Gastrocnemius medialis (tissue), 4 donors: ENCODE measurements at regions not wholly inside any gene's neighbourhood (a gene's known extent, or its start where the extent isn't known, plus 50 kb on each side); places are given as distances from the start of the nearest gene placed in this dataset.
"Not testable (repeated sequence)": the region's sequence is repeated elsewhere in the genome, so short reads cannot be mapped to it uniquely, and the experiment has no call there.

Experiments used
- ATAC-seq, 2 donors: fragments of 150-250 bp; one replicate each; pipeline ENCODE4 v1.9.1; 2016
- DNase-seq, 2 donors: peaks; one replicate each; pipeline ENCODE4 v3.0.0-alpha.2; 2019
- H3K27ac ChIP-seq, 4 donors: fragments of 200-600 bp; sonication (generic); 1 replicate in 1 of 4; 2 replicates in 3 of 4; pipeline ENCODE4 v1.5.1; 2016 to 2018; ENCODE audit warnings: mild to moderate bottlenecking in 2 of 4, moderate library complexity in 1 of 4
- H3K27me3 ChIP-seq, 3 donors: fragments of 200-600 bp; sonication (generic) in 2 of 3; 1 replicate in 1 of 3; 2 replicates in 2 of 3; pipeline versions ENCODE4 v1.5.1 to v1.6.0; 2016 to 2019; ENCODE audit warnings: mild to moderate bottlenecking in 1 of 3, moderate library complexity in 1 of 3
- H3K36me3 ChIP-seq, 2 donors: fragments of 200-600 bp; sonication (generic) in 1 of 2; one replicate each; pipeline ENCODE4 v1.5.1; 2017 to 2018
- H3K4me1 ChIP-seq, 2 donors: fragments of 200-600 bp; sonication (generic) in 1 of 2; one replicate each; pipeline ENCODE4 v1.5.1; 2016 to 2017; ENCODE audit warnings: mild to moderate bottlenecking in 2 of 2
- H3K4me3 ChIP-seq, 4 donors: fragments of 200-600 bp; sonication (generic) in 3 of 4; 1 replicate in 1 of 4; 2 replicates in 3 of 4; pipeline ENCODE4 v1.5.1; 2016 to 2019; ENCODE audit warnings: mild to moderate bottlenecking in 2 of 4
- H3K9me3 ChIP-seq, 3 donors: fragments of 200-600 bp; sonication (generic) in 2 of 3; 1 replicate in 1 of 3; 2 replicates in 2 of 3; pipeline ENCODE4 v1.5.1; 2016 to 2019
- POLR2A ChIP-seq, 2 donors: fragments of 450-650 bp; IDR thresholded peaks; one replicate each; pipeline ENCODE4 v1.6.1; 2017; ENCODE audit warnings: antibody characterized with exemption in 2 of 2, mild to moderate bottlenecking in 2 of 2, moderate library complexity in 2 of 2
- in situ Hi-C, 4 donors: fragments of 200-750 bp; cut with MboI; loops; one replicate each; pipeline versions ENCODE4 v1.15.0 to v1.8.0; 2017; ENCODE audit warnings: low sequenced_read_pairs in 4 of 4
- intact Hi-C: fragments of 100-400 bp; cut with DNase I; formaldehyde crosslinking; loops from one replicate; pipeline ENCODE4 v1.15.1; 2023; ENCODE audit warnings: low total_unique reads
- TF ChIP-seq, protein P1 (sequence below), 5 experiments: fragments of 450-650 bp in 3 of 5; fragments of 200-600 bp in 2 of 5; sonication (generic) in 2 of 5; IDR thresholded peaks in 4 of 5; conservative IDR thresholded peaks in 1 of 5; 1 replicate in 4 of 5; 2 replicates in 1 of 5; pipeline ENCODE4 v1.5.1; 2016 to 2019; ENCODE audit warnings: antibody characterized with exemption in 5 of 5, mild to moderate bottlenecking in 3 of 5, moderate library complexity in 3 of 5

DNA sequence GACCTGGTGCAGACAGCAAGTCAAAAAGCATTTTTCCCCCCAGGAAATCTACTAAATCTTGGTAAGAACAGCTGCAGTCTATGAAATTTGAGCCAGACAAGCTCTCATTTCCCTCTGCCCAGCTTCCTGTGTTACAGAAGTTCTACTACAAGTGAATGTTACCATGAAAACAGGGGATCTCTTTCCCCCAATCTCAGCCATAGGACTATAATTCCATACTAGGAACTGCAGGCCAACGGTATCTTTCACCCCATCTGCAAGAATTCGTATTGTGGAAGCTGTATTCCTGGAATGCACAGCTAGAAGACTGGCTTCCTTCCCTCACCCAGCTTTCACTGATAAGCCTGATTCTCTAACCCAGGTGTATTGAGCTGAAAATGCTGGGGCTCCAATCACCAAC lies 1655.4 kb downstream of the BRINP3 start:
- no peak overlapping the region for H3K27ac ChIP-seq
- no peak overlapping the region for H3K4me3 ChIP-seq
- ATAC-seq (no peak), DNase-seq (no peak)
- no peak for TF ChIP-seq POLR2A (IDR thresholded peaks at IDR 0.05)
- TF ChIP-seq, protein P1, sequence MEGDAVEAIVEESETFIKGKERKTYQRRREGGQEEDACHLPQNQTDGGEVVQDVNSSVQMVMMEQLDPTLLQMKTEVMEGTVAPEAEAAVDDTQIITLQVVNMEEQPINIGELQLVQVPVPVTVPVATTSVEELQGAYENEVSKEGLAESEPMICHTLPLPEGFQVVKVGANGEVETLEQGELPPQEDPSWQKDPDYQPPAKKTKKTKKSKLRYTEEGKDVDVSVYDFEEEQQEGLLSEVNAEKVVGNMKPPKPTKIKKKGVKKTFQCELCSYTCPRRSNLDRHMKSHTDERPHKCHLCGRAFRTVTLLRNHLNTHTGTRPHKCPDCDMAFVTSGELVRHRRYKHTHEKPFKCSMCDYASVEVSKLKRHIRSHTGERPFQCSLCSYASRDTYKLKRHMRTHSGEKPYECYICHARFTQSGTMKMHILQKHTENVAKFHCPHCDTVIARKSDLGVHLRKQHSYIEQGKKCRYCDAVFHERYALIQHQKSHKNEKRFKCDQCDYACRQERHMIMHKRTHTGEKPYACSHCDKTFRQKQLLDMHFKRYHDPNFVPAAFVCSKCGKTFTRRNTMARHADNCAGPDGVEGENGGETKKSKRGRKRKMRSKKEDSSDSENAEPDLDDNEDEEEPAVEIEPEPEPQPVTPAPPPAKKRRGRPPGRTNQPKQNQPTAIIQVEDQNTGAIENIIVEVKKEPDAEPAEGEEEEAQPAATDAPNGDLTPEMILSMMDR (IDR thresholded peaks at IDR 0.05 in 4 of 5, conservative IDR thresholded peaks at IDR 0.05 in 1 of 5) = no peak
- intact Hi-C loops = no loop called here
- H3K4me1 ChIP-seq = no peaks in the 10 kb centered on the region
- in situ Hi-C loops = no loop called here
- H3K36me3 ChIP-seq = no peaks in the 10 kb centered on the region
- no peaks in the 10 kb centered on the region for H3K27me3 ChIP-seq
- no peaks in the 10 kb centered on the region for H3K9me3 ChIP-seq

DNA sequence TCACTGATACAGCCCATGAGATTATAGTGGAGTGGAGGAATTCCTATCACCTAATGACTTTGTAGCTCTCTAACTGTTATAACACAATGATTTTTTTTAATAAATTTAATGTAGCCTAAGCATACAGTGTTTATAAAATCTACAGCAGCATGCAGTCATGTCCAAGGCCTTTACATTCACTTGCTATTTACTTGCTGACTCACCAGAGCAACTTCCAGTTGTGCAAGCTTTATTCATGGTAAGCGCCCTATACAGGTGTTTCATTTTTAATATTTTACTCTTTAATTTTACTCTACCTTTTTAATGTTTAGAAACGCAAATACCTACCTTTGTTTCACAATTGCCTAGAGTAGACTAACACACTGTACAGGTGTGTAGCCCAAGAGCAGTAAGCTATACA lies 1652.2 kb downstream of the BRINP3 start:
- Histone ChIP-seq H3K27me3 (no peaks in the 10 kb centered on the region), H3K36me3 (no peaks in the 10 kb centered on the region), H3K4me1 (no peaks in the 10 kb centered on the region), H3K4me3 (no peak overlapping the region), H3K27ac (no peak overlapping the region), H3K9me3 (no peaks in the 10 kb centered on the region)
- intact Hi-C loops = no loop called here
- ATAC-seq (no peak), DNase-seq (no peak)
- TF ChIP-seq, protein P1 (IDR thresholded peaks at IDR 0.05 in 4 of 5, conservative IDR thresholded peaks at IDR 0.05 in 1 of 5) = no peak
- TF ChIP-seq POLR2A (IDR thresholded peaks at IDR 0.05) = no peak
- in situ Hi-C loops = no loop called here

DNA sequence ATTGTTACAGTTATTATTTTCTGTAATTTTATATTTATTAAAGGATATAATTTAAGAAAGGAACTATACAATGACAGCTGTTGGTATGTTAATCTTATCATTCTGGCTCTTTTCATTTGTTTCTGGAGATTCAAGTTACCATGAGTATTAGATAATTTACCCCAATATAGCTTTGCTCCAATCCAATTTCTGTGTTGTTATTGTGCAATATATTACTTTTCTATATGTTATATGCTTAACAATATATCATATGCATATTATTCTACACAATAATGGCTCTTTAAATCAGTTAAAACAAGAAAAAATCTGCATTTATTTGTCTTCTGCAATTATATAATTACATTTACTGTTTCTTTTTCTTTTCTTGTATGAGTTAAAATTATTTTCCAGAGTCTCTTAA lies 1650.9 kb downstream of the BRINP3 start:
- in situ Hi-C loops (no loop called here), intact Hi-C loops (no loop called here)
- H3K27me3 ChIP-seq = no peaks in the 10 kb centered on the region
- H3K27ac ChIP-seq = no peak overlapping the region
- H3K36me3 ChIP-seq = no peaks in the 10 kb centered on the region
- no peaks in the 10 kb centered on the region for H3K9me3 ChIP-seq
- no peak for TF ChIP-seq POLR2A (IDR thresholded peaks at IDR 0.05)
- TF ChIP-seq, protein P1 (IDR thresholded peaks at IDR 0.05 in 4 of 5, conservative IDR thresholded peaks at IDR 0.05 in 1 of 5) = no peak
- no peak for DNase-seq
- no peaks in the 10 kb centered on the region for H3K4me1 ChIP-seq
- H3K4me3 ChIP-seq = no peak overlapping the region
- ATAC-seq = no peak

DNA sequence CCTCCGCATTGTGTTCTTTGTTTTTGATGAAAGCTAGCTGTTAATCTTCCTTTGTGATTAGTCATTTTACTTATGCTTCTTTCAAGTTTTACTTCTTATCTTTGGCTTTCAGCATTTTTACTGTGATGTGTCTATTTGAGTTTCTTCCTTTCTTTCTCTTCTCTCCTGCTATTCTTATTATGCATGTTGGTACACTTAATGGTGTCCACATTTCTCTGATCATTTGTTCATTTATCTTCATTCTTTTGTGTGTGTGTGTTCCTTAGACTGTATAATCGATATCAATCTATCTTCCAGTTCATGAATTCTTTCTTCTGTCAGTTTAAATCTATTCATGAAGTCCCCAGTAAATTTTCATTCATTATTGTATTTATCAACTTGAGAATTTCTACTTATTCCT lies 1650.3 kb downstream of the BRINP3 start:
- intact Hi-C loops = no loop called here
- ATAC-seq = no peak

DNA sequence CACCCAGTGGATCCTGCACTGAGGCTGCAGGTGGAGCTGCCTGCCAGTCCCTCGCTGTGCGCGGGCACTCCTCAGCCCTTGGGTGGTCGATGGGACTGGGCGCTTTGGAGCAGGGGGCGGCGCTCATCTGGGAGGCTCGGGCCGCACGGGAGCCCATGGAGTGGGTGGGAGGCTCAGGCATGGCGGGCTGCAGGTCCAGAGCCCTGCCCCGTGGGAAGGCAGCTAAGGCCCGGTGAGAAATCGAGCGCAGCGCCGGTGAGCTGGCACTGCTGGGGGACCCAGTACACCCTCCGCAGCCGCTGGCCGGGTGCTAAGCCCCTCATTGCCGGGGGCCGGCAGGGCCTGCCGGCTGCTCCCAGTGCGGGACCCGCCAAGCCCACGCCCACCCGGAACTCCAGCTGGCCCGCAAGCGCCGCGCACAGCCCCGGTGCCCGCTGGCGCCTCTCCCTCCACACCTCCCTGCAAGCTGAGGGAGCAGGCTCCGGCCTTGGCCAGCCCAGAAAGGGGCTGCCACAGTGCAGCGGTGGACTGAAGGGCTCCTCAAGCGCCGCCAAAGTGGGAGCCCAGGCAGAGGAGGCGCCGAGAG lies 1636.5 kb downstream of the BRINP3 start:
- H3K36me3 ChIP-seq, ATAC-seq, H3K4me1 ChIP-seq, H3K27me3 ChIP-seq, H3K4me3 ChIP-seq, H3K9me3 ChIP-seq, DNase-seq, in situ Hi-C loops, intact Hi-C loops, H3K27ac ChIP-seq: not testable (repeated sequence)

More for the DNA sequence above, 1650.3 kb downstream of the BRINP3 start:
- Histone ChIP-seq H3K36me3 (no peaks in the 10 kb centered on the region), H3K27ac (no peak overlapping the region), H3K9me3 (no peaks in the 10 kb centered on the region), H3K27me3 (no peaks in the 10 kb centered on the region), H3K4me1 (no peaks in the 10 kb centered on the region), H3K4me3 (no peak overlapping the region)
- no peak for DNase-seq
- in situ Hi-C loops = no loop called here
- TF ChIP-seq POLR2A (IDR thresholded peaks at IDR 0.05) = no peak
- TF ChIP-seq, protein P1 (IDR thresholded peaks at IDR 0.05 in 4 of 5, conservative IDR thresholded peaks at IDR 0.05 in 1 of 5) = no peak
